HFF-Myc (cell line): ENCODE measurements at regions not wholly inside any gene's neighbourhood (a gene's known extent, or its start where the extent isn't known, plus 50 kb on each side); places are given as distances from the start of the nearest gene placed in this dataset.

ENCODE experiments used
- DNase-seq: peaks from one replicate; pipeline ENCODE4 v3.0.0-alpha.2; 2011; ENCODE audit warnings: low read depth; ENCODE audit errors: extremely low read depth
- H3K4me3 ChIP-seq: replicated peaks from 2 replicates; pipeline ENCODE4 v1.5.1; 2011; ENCODE audit warnings: low read depth, mild to moderate bottlenecking, control low read depth, low read length
- CTCF ChIP-seq: IDR thresholded peaks from 2 replicates; pipeline ENCODE4 v1.5.1; 2012; ENCODE audit warnings: mild to moderate bottlenecking, low read depth, low read length, control low read depth; ENCODE audit errors: missing control alignments

- DNase-seq: no peak
- no peak for TF ChIP-seq CTCF
- H3K4me3 ChIP-seq: no peak overlapping the region
Measured at GRCh38 chr5:57711946-57712345, 229.3 kb upstream of the ACTBL2 start.

- no peak for DNase-seq
- H3K4me3 ChIP-seq: no peak overlapping the region
- TF ChIP-seq CTCF: no peak
Measured at GRCh38 chr5:57711471-57711870, 228.9 kb upstream of the ACTBL2 start.

- DNase-seq: no peak
- H3K4me3 ChIP-seq: no peak overlapping the region
- TF ChIP-seq CTCF: no peak
Measured at GRCh38 chr5:57710126-57710525, 227.5 kb upstream of the ACTBL2 start.

- no peak for DNase-seq
- TF ChIP-seq CTCF: no peak
- H3K4me3 ChIP-seq: no peak overlapping the region
Measured at GRCh38 chr5:57705769-57706168, 223.2 kb upstream of the ACTBL2 start.

- no peak for TF ChIP-seq CTCF
- H3K4me3 ChIP-seq: no peak overlapping the region
- DNase-seq: no peak
Measured at GRCh38 chr5:57703721-57704120, 221.1 kb upstream of the ACTBL2 start.

- no peak overlapping the region for H3K4me3 ChIP-seq
- DNase-seq: no peak
- no peak for TF ChIP-seq CTCF
Measured at GRCh38 chr5:57700484-57700883, 217.9 kb upstream of the ACTBL2 start.

- TF ChIP-seq CTCF: no peak
- H3K4me3 ChIP-seq: no peak overlapping the region
Measured at GRCh38 chr5:57700072-57700471, 217.5 kb upstream of the ACTBL2 start.

More at GRCh38 chr5:57700072-57700471, 217.5 kb upstream of the ACTBL2 start:
- DNase-seq: no peak
